ENCODE measurements at regions not wholly inside any gene's neighbourhood (a gene's known extent, or its start where the extent isn't known, plus 50 kb on each side); places are given as distances from the start of the nearest gene placed in this dataset.
"Not testable (repeated sequence)": the region's sequence is repeated elsewhere in the genome, so short reads cannot be mapped to it uniquely, and the experiment has no call there.

DNA sequence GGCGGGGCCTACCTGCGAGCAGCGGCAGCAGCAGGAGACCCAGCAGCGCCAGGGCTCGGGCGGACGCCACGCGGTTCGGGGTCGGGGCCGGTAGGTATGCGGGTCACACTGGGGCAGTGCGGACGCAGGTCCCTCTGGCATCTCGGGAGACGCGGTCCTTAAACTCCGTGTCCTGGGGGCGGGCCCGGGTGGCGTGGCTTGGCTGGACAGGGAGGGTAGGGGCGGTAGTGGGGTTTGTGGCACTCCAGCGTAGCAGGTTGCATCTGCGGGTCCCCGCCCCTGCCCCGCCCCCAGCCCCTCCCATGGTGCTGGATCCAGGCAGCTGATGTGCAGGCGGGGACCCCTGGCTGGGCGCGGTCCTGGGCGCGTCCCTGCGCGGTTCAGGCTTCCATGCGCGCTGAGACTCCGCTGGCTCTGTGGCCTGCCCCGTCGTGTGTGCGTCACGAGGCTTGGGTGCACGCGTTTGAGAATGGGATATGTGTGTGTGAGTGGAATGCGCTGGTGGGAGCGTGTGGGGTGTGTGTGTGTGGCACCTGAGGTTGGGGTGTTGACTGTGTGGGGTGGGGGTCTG, 96.1 kb downstream of the WTIP start:
- H3K4me1 ChIP-seq (ENCODE audit: control insufficient read depth in 5 of 5, insufficient read depth in 5 of 5, low read length in 5 of 5): peaks cover 0 to 8% (median 0%) of the 10 kb centered on the region in 5 donors
- peaks cover 0 to 10% (median 1%) of the 10 kb centered on the region in 5 donors for H3K9me3 ChIP-seq (ENCODE audit: control insufficient read depth in 5 of 5, low read length in 5 of 5)
- H3K36me3 ChIP-seq (ENCODE audit: control insufficient read depth in 5 of 5, insufficient read depth in 5 of 5, low read length in 5 of 5): peaks cover 0 to 2% (median 0%) of the 10 kb centered on the region in 5 donors
- H3K27me3 ChIP-seq (ENCODE audit: control insufficient read depth in 5 of 5, insufficient read depth in 4 of 5, low read length in 5 of 5): peaks cover 0 to 13% (median 5%) of the 10 kb centered on the region in 5 donors
- no peak overlapping the region for H3K27ac ChIP-seq (ENCODE audit: low read depth, low read length)
- no peak overlapping the region for H3K9ac ChIP-seq (ENCODE audit: low read length in 5 of 5)
- H3K4me3 ChIP-seq (ENCODE audit: low read depth in 1 of 5, low read length in 5 of 5): no peak overlapping the region

DNA sequence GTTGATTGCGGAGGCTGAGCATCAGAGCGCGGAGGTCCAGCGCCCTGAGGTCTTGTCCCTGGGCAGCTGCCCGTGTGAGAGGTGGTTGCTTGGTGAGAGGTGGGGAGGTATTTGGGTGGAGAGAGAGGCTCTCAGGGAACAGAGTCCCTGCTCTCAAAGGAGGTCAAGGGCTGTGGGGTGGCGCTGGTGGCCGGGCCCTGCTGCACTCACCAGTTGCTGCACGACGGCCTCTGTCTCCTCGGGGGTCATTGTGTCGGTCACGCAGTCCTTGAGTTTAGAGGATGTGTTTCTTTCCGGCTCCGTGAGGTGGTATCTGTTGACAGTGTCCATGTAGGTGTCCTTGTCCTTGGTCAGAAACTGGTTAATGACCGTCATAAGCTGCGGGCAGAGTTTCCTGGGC, 95.5 kb downstream of the WTIP start:
- no peak overlapping the region for H3K9ac ChIP-seq (ENCODE audit: low read length in 5 of 5)
- H3K27me3 ChIP-seq (ENCODE audit: control insufficient read depth in 5 of 5, insufficient read depth in 4 of 5, low read length in 5 of 5): peaks cover 0 to 13% (median 5%) of the 10 kb centered on the region in 5 donors
- no peak overlapping the region for H3K4me3 ChIP-seq (ENCODE audit: low read depth in 1 of 5, low read length in 5 of 5)
- H3K36me3 ChIP-seq (ENCODE audit: control insufficient read depth in 5 of 5, insufficient read depth in 5 of 5, low read length in 5 of 5): peaks cover 0 to 2% (median 0%) of the 10 kb centered on the region in 5 donors
- H3K9me3 ChIP-seq (ENCODE audit: control insufficient read depth in 5 of 5, low read length in 5 of 5): peaks cover 0 to 12% (median 3%) of the 10 kb centered on the region in 5 donors
- H3K4me1 ChIP-seq (ENCODE audit: control insufficient read depth in 5 of 5, insufficient read depth in 5 of 5, low read length in 5 of 5): peaks cover 0 to 8% (median 0%) of the 10 kb centered on the region in 5 donors
- H3K27ac ChIP-seq (ENCODE audit: low read depth, low read length): no peak overlapping the region

DNA sequence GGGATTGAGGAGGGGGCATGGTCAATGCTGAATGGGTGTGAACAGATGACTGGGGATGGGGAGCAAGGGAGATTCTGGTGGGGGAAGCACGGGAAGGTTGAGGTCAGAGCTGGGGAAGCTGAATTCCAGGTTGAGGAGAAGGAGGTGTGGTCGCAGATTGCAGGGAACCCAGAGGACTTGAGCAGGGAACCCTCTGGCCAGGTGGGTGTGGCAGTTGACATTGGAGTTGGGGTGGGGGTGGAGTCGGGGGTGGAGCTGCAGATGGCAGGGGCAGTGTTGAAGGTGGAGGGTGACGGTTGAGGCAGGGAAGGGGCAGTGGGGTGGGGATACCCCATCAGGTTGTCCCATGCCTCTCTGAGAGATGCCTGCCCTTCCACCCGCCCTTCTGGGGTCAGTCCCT, 94.7 kb downstream of the WTIP start:
- Histone ChIP-seq H3K27me3 (ENCODE audit: control insufficient read depth in 5 of 5, insufficient read depth in 4 of 5, low read length in 5 of 5) (peaks cover 0 to 13% (median 5%) of the 10 kb centered on the region in 5 donors), H3K4me3 (ENCODE audit: low read depth in 1 of 5, low read length in 5 of 5) (no peak overlapping the region), H3K27ac (ENCODE audit: low read depth, low read length) (no peak overlapping the region), H3K4me1 (ENCODE audit: control insufficient read depth in 5 of 5, insufficient read depth in 5 of 5, low read length in 5 of 5) (peaks cover 0 to 8% (median 0%) of the 10 kb centered on the region in 5 donors), H3K9me3 (ENCODE audit: control insufficient read depth in 5 of 5, low read length in 5 of 5) (peaks cover 0 to 12% (median 3%) of the 10 kb centered on the region in 5 donors), H3K9ac (ENCODE audit: low read length in 5 of 5) (no peak overlapping the region), H3K36me3 (ENCODE audit: control insufficient read depth in 5 of 5, insufficient read depth in 5 of 5, low read length in 5 of 5) (peaks cover 0 to 2% (median 0%) of the 10 kb centered on the region in 5 donors)

DNA sequence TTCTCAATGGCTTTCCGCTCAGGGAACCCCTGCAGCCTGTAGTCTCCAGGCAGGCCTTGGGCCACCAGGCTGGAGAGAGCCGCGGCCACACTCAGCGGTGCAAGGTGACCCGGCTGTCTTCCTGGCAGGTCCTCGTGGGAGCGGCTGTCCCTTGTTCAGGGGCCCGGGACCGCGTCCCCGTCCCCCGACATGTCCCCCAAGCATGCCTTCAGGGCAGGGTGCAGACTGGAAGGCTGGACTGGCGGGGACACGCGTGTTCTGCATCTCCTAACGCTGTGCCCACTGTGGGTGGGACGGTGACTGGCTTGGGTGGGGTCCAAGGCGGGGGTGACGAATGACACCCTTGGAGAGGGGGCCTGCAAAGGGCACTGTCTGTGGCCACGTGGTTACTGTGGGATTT, 93.6 kb downstream of the WTIP start:
- Histone ChIP-seq H3K4me3 (ENCODE audit: low read depth in 1 of 5, low read length in 5 of 5) (no peak overlapping the region), H3K27me3 (ENCODE audit: control insufficient read depth in 5 of 5, insufficient read depth in 4 of 5, low read length in 5 of 5) (peaks cover 0 to 13% (median 5%) of the 10 kb centered on the region in 5 donors), H3K9ac (ENCODE audit: low read length in 5 of 5) (no peak overlapping the region), H3K36me3 (ENCODE audit: control insufficient read depth in 5 of 5, insufficient read depth in 5 of 5, low read length in 5 of 5) (peaks cover 0 to 2% (median 0%) of the 10 kb centered on the region in 5 donors), H3K27ac (ENCODE audit: low read depth, low read length) (no peak overlapping the region), H3K4me1 (ENCODE audit: control insufficient read depth in 5 of 5, insufficient read depth in 5 of 5, low read length in 5 of 5) (peaks cover 0 to 8% (median 0%) of the 10 kb centered on the region in 5 donors), H3K9me3 (ENCODE audit: control insufficient read depth in 5 of 5, low read length in 5 of 5) (peaks cover 0 to 21% (median 8%) of the 10 kb centered on the region in 5 donors)

DNA sequence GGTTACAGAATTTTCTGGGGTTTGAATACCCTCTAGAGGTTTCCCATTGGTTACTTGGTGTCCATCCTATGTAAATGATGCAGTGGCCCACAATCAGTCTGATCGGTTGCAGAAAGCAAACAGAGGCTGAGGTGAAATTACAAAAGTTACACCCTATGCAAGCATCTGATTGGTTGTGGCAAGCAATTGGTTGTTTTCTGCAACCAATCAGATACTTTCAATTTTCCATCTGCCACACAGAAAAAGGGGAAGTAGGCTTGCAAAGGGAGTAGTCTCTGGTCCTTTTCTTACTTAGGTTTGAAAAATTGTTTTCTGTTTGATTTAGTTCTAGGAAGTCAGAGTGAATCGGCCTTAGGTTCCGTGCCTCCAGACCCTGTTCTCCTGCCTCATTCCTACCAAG, 93.1 kb downstream of the WTIP start:
- Histone ChIP-seq H3K27me3 (ENCODE audit: control insufficient read depth in 5 of 5, insufficient read depth in 4 of 5, low read length in 5 of 5) (peaks cover 0 to 13% (median 5%) of the 10 kb centered on the region in 5 donors), H3K9ac (ENCODE audit: low read length in 5 of 5) (no peak overlapping the region)

GRCh38 chr19:34573226-34573864, 91.8 kb downstream of the WTIP start:
- Histone ChIP-seq H3K4me1 (ENCODE audit: control insufficient read depth in 5 of 5, insufficient read depth in 5 of 5, low read length in 5 of 5) (peaks cover 0 to 7% (median 0%) of the 10 kb centered on the region in 5 donors), H3K9me3 (ENCODE audit: control insufficient read depth in 5 of 5, low read length in 5 of 5) (peaks cover 0 to 30% (median 11%) of the 10 kb centered on the region in 5 donors), H3K9ac (ENCODE audit: low read length in 5 of 5) (no peak overlapping the region), H3K27ac (ENCODE audit: low read depth, low read length) (no peak overlapping the region), H3K36me3 (ENCODE audit: control insufficient read depth in 5 of 5, insufficient read depth in 5 of 5, low read length in 5 of 5) (peaks cover 0 to 2% (median 0%) of the 10 kb centered on the region in 5 donors), H3K4me3 (ENCODE audit: low read depth in 1 of 5, low read length in 5 of 5) (no peak overlapping the region), H3K27me3 (ENCODE audit: control insufficient read depth in 5 of 5, insufficient read depth in 4 of 5, low read length in 5 of 5) (peaks cover 0 to 4% (median 0%) of the 10 kb centered on the region in 5 donors)

More for the DNA sequence above, 93.1 kb downstream of the WTIP start:
- H3K4me1 ChIP-seq (ENCODE audit: control insufficient read depth in 5 of 5, insufficient read depth in 5 of 5, low read length in 5 of 5): peaks cover 0 to 8% (median 0%) of the 10 kb centered on the region in 5 donors
- no peak overlapping the region for H3K4me3 ChIP-seq (ENCODE audit: low read depth in 1 of 5, low read length in 5 of 5)
- H3K9me3 ChIP-seq (ENCODE audit: control insufficient read depth in 5 of 5, low read length in 5 of 5): peaks cover 0 to 26% (median 11%) of the 10 kb centered on the region in 5 donors
- H3K36me3 ChIP-seq (ENCODE audit: control insufficient read depth in 5 of 5, insufficient read depth in 5 of 5, low read length in 5 of 5): peaks cover 0 to 2% (median 0%) of the 10 kb centered on the region in 5 donors
- no peak overlapping the region for H3K27ac ChIP-seq (ENCODE audit: low read depth, low read length)

DNA sequence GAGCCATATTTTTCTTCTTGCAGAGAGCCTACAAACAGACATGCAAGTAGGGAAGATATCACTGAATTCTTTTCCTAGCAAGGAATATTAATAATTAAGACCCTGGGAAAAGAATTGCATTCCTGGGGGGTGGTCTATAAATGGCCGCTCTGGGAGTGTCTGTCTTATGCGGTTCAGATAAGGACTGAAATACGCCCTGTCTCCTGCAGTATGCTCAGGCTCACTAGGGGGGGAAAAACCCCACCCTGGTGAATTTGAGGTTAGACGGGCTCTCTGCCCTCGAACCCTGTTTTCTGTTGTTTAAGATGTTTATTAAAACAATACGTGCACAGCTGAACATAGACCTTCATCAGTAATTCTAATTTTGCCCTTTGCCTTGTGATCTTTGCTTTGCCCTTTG, 88.6 kb downstream of the WTIP start:
- not testable (repeated sequence) for H3K36me3 ChIP-seq (ENCODE audit: control insufficient read depth in 5 of 5, insufficient read depth in 5 of 5, low read length in 5 of 5); H3K9ac ChIP-seq (ENCODE audit: low read length in 5 of 5); H3K4me3 ChIP-seq (ENCODE audit: low read depth in 1 of 5, low read length in 5 of 5); H3K27ac ChIP-seq (ENCODE audit: low read depth, low read length); H3K4me1 ChIP-seq (ENCODE audit: control insufficient read depth in 5 of 5, insufficient read depth in 5 of 5, low read length in 5 of 5); H3K27me3 ChIP-seq (ENCODE audit: control insufficient read depth in 5 of 5, insufficient read depth in 4 of 5, low read length in 5 of 5)
- peaks cover 0 to 29% (median 11%) of the 10 kb centered on the region in 5 donors for H3K9me3 ChIP-seq (ENCODE audit: control insufficient read depth in 5 of 5, low read length in 5 of 5)

GRCh38 chr19:34562344-34562743, 80.8 kb downstream of the WTIP start:
- H3K27ac ChIP-seq (ENCODE audit: low read depth, low read length); H3K4me3 ChIP-seq (ENCODE audit: low read depth in 1 of 5, low read length in 5 of 5); H3K9ac ChIP-seq (ENCODE audit: low read length in 5 of 5); H3K9me3 ChIP-seq (ENCODE audit: control insufficient read depth in 5 of 5, low read length in 5 of 5); H3K36me3 ChIP-seq (ENCODE audit: control insufficient read depth in 5 of 5, insufficient read depth in 5 of 5, low read length in 5 of 5); H3K4me1 ChIP-seq (ENCODE audit: control insufficient read depth in 5 of 5, insufficient read depth in 5 of 5, low read length in 5 of 5): not testable (repeated sequence)
- peaks cover 0 to 12% (median 3%) of the 10 kb centered on the region in 5 donors for H3K27me3 ChIP-seq (ENCODE audit: control insufficient read depth in 5 of 5, insufficient read depth in 4 of 5, low read length in 5 of 5)
